Stimulated activated CD4-positive, alpha-beta T cell treated with anti-CD3 and anti-CD28 coated beads, TNF-alpha, amount 100 ng/mL, for 1 hour (primary cell): ENCODE measurements at regions not wholly inside any gene's neighbourhood (a gene's known extent, or its start where the extent isn't known, plus 50 kb on each side); places are given as distances from the start of the nearest gene placed in this dataset.

Source experiments
- DNase-seq, 3 donors: peaks; one replicate each; pipeline ENCODE4 v3.0.0-alpha.2; 2020; ENCODE audit warnings: low read depth in 3 of 3, low spot score in 1 of 3

- no peak for DNase-seq
Measured at GRCh38 chr7:68321776-68322496, 1276.3 kb upstream of the AUTS2 start.

GRCh38 chr7:68324621-68325020 is 1273.7 kb upstream of the AUTS2 start:
- no peak for DNase-seq

GRCh38 chr7:68334216-68334615 is 1264.1 kb upstream of the AUTS2 start:
- DNase-seq, result no peak

DNA sequence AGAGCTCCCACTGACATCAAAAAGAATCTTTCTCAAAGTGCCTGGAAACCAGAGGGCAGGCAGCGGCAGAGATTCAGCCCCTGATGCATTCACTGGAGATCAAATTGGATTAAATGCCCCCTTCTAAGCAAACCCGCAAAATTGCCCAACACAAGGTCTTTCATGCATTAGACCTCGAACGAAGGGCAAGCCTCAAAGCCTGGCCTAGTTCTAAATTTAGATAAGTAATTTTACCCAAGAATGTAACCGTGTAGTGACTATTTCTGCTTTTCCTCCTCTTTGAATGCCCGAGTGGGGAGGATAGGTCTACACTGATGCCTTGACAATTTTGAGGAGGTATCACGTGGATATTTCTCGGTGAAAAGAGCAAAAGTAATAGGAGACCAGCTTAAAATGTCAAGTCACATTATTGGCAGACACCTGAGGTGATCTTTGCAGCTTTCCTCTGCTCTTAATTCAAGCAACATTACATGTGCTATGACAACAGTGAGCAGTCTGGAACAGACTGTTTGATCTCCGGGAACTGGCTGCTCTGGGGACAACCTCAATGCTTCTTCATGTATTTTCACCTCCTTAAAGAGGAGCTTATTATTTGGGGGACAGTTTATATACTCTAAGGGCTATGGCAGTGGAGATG is 1263.5 kb upstream of the AUTS2 start:
- DNase-seq, result no peak

GRCh38 chr7:68336594-68336993 is 1261.7 kb upstream of the AUTS2 start:
- DNase-seq, result no peak

DNA sequence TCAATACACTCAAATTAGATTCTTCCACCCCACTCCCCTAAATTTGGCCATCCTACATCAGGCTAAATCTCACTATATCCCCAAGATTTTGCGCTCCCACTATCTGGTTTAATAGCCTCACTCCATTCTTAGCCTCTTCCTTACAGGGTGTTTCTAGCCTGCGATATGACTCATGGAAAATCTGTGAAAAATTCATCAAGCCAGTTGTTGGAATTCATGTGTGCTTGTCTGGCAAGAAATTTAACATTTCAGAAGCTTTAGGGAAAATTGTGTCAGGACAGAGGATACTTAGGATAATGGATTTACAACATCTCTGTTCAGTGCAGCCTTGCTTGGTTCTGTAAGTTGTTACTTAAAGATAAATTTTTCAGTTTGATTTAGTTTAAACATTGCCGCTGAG is 1249.9 kb upstream of the AUTS2 start:
- no peak for DNase-seq

- no peak for DNase-seq
Measured at GRCh38 chr7:68362745-68363518, 1235.3 kb upstream of the AUTS2 start.

DNA sequence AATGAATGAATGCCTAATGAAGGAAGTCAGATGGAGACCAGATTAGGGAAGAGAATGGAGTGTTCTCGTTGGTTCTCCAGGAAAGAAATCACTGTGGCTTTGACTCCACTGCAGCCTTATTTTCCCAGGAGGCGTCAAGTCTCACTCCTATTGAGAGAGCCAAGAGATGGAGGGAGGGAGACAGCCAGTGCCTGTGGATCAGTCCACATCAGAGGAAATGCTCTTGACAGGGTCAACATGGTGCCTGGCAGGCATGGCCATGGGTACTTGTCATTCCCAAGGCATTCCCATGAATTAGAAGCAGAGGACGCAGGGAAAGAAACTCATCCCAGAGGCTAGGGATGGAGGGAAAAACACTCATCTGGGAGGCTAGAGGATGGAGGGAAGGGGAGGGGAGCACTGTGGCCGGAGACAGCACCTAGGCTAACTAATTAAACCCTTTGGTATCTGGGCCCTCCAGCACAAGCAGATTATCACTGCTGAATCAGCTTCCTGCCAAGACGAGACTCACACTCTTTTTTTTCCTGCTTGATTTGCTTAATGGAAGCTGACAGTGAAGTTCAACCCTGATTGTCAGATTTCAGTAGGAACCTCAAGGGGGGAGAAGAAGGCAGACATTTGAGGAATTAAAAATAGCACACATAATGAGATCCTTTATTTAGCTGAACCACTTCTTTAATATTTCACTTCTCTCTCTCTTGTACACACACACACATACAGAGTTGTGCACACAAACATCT is 1233.2 kb upstream of the AUTS2 start:
- no peak for DNase-seq

- no peak for DNase-seq
Measured at GRCh38 chr7:68371985-68372384, 1226.3 kb upstream of the AUTS2 start.

- no peak for DNase-seq
Measured at GRCh38 chr7:68376131-68376661, 1222.1 kb upstream of the AUTS2 start.

GRCh38 chr7:68381731-68382130 is 1216.5 kb upstream of the AUTS2 start:
- no peak for DNase-seq

GRCh38 chr7:68384581-68384980 is 1213.7 kb upstream of the AUTS2 start:
- no peak for DNase-seq

GRCh38 chr7:68393051-68393450 is 1205.2 kb upstream of the AUTS2 start:
- DNase-seq, result no peak

DNA sequence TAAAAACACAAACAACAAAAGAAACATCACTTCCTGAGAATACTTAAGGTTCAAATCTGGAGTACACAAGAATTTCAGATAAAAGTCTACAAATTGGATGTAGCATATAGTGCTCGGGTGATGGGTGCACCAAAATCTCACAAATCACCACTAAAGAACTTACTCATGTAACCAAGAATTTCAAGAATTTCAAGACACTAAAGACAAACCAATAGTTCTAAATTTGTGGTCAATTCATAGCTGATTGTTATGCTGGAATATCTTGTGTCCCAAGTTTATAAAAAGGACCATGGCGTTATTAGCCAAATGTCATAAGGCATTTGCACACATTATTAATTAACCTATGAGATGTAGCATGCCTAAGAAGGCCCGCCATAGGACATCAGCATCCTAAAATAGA is 1204.1 kb upstream of the AUTS2 start:
- no peak for DNase-seq

GRCh38 chr7:68399991-68400590 is 1198.2 kb upstream of the AUTS2 start:
- no peak for DNase-seq

DNA sequence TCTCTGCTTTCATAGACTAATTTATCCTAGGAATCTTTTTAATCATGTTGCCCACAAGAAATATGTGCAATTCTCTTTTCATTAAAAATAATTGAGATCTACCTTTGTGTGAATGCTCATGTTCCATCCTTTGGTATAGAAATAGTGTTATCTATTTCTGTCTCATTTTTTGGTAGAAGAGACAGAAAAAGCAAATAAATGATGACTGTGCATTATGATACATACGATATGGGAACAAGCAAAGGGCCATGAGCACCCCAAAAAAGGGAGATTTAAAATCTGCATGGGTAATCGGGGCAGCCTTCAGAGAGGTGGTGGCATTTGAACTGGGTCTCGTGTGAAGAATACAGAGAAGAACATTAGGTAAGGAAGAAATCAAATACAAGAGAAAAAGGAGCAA is 1197.5 kb upstream of the AUTS2 start:
- no peak for DNase-seq

- no peak for DNase-seq
Measured at GRCh38 chr7:68401313-68401712, 1197.0 kb upstream of the AUTS2 start.

GRCh38 chr7:68406480-68406879 is 1191.8 kb upstream of the AUTS2 start:
- no peak for DNase-seq

DNA sequence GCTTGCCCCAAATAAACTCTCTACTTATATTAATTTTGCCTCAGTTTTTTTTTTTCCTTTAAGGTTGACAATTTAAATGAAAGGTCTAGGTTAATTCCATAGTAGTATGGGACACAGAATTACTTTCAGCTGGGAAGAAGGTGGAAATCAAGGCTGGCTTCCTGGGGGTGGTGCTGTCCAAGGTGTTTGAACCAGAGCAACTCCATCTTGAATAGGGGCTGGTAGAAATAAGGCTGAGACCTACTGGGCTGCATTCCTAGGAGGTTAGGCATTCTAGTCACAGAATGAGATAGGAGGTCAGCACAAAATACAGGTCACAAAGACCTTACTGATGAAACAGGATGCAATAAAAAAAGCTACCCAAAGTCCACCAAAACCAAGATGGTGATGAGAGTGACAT is 1190.8 kb upstream of the AUTS2 start:
- no peak for DNase-seq

GRCh38 chr7:68408873-68409272 is 1189.4 kb upstream of the AUTS2 start:
- DNase-seq, result no peak

DNA sequence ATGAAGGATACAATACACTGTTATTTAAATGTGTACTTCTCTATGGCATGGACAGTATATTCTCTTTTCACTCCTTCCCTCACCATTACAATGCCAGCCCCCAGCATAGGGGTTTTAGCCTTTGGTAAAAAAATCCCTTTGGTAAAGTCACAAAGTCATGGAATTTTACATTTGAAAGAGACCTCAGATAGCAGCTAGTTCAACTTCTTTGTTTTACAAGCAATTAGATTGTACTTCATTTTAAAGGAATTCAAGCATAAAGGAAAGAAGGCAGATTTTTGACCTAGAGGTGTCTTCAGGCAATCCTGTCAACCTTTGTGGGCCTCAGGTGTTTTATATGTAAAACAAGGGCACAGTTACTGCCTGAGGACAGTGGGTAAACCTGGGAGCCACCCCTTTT is 1188.4 kb upstream of the AUTS2 start:
- DNase-seq, result no peak
